HTR-8/SVneo (cell line): ENCODE measurements at regions not wholly inside any gene's neighbourhood (a gene's known extent, or its start where the extent isn't known, plus 50 kb on each side); places are given as distances from the start of the nearest gene placed in this dataset.
"Not testable (repeated sequence)": the region's sequence is repeated elsewhere in the genome, so short reads cannot be mapped to it uniquely, and the experiment has no call there.

Experiments
- DNase-seq: peaks from one replicate; pipeline ENCODE4 v3.0.0; 2011; ENCODE audit warnings: low spot score, mixed read lengths; ENCODE audit not compliant: insufficient read length
- FAIRE-seq: peaks from 2 replicates; lab custom pipeline; 2011; peaks lifted over from hg19 to GRCh38; lab: Jason Lieb, UNC

DNA sequence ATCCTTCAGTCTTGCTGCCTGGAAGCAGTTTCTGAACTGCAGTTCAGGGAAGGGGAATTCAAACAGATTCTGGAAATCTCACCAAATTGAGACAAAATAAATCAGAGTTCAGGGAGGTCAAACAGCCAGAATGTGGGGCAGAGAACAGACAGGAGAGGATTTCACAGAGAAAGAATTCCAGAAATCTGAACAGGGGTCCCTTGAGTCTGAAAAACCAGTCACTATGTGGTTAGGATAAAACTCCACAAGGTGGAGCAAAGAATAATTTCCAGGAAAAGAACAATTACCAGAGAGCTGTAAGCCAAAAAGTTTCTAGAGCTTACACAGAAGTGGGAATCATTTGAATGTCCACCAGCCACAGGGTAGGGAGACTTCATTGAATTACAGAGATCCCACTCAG is 84.7 kb downstream of the URB2 start:
- DNase-seq (no peak), FAIRE-seq (no peak)

DNA sequence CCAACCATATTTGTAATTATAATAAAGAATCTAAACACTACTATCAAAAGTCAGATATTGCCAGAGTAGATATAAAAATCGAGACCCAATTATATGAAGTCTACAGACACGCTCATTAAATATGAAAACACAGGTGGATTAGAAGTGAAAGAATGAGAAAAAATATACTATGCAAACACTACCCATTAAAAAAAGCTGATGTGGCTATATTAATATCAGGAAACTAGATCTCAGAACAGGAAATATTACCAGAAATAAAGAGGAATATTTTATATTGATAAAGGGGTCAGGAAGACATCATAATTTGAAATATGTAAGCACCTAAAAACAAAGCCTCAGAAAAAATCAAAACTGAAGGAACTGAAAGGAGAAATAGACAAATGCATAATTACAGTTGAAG is 88.3 kb downstream of the URB2 start:
- DNase-seq (no peak), FAIRE-seq (no peak)

DNA sequence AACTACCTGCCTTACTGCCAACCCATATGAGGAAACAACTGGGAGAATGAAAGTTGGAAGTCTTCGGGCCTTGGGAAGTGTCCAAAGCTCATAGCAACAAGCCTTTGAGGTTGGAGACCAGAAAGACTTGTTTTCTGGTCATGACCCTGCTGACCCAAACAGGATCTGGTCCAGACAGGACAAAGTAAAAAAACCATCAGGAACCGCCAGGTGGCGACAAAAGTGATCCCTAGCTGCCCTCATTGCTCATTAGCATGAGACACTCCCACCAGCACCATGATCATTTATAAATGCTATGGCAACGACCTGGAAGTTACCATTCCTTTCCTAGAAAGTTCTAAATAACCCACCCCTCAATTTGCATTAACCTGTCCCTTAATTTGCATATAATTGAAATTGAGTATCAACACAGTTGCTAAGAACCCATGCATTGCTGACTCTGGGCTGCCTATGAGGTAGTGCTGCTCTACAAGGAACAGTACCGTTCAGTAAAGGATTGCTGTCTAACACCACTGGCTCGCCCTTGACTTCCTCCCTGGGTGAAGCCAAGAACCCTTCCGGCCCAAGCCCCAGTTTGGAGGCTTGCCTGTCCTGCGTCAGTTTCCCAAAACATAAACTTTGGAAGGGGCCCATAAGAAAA is 89.0 kb downstream of the URB2 start:
- FAIRE-seq, result no peak

DNA sequence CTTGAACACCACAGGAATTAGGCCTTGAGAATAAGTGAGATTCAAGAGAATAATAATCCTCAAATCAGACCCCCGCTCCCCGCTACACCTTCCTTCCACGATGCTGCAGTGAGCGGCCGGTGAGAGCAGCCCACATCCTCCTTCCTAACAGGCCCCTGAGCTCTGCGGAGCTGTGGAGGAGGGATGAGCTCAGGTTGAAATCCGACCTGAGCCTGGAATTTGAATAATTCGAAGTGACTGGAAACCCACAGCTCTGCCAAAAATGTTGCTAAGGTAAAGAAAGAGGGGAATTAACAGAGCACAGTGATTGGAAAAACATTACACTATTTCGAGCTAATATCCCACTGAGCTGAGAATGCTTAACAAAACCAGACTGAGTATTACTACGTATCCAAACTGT is 90.0 kb downstream of the URB2 start:
- FAIRE-seq (no peak), DNase-seq (no peak)

More for the DNA sequence above, 89.0 kb downstream of the URB2 start:
- DNase-seq, result no peak

DNA sequence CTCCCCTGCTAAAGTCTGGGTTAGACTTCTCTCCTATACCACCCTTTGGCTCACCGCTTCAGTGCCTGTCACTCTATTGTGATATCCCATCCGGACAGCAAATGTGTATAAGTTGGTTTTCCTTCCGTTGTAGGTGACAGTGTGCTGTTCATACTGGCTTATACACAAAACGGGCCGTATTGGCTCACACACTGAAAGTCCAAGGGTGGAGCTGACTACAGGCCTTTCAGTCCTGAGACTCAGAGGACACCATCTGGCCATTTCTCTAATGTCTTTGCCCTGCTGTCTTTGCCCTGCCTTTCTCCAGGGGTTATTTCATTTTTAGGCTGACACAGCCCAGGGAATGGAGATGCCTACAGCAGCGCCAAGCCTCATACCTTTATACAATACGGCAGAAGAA is 90.7 kb downstream of the URB2 start:
- no peak for FAIRE-seq
- no peak for DNase-seq

DNA sequence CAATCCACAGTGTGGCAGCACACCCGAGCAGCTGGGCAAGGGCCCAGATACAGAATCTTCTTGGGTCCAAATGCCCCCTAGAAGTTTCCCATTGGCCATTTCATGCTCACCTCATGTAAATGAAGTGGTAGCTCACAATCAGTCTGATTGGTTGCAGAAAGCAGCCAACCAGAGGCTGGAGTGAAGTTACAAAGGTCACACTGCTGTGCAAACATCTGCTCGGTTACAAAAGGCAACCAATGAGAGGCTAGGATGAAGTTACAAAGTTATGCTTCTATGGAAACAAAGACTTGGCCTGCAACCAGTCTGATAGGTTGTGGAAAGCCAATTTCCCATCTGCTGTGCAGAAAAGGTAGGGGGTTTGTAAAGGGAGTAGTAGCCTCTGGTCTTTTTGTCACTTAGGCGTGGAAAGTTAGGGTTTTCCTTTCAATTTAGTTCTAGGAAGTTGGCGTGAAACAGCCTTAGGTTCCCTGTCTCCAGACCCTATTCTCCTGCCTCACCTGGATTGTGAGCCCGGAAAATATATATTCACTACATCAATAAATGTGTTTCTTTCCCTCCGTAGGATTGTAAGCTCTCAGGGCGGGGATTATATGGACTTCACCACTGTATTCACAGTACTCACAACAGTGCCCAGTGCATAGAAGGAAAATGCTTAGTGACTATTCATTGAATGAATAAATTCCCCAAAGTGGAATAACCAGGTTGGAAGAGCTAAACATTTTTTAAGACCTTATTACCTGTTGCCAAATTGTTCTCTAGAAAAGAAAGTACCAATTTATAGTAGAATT is 91.9 kb downstream of the URB2 start:
- FAIRE-seq (peak; percentile 26), DNase-seq (no peak)

DNA sequence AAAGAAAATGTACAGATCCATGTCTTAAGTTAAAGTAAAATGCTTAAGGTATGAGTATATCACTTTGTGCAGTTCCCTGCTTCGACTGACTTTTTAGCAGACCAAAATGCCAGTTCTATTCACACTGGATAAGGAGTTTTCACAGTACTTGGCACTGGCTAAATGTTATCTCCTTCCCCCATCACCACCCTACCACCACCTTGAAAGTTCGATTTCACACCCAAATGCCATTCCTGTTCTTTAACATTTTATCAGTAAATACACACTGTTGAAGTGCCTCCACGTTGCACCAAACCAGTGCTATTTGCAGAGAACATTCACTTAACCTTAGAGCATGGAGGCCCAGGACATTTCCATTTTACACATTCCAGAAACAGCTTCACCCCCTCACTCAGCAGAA is 100.0 kb downstream of the URB2 start:
- no peak for DNase-seq
- no peak for FAIRE-seq

DNA sequence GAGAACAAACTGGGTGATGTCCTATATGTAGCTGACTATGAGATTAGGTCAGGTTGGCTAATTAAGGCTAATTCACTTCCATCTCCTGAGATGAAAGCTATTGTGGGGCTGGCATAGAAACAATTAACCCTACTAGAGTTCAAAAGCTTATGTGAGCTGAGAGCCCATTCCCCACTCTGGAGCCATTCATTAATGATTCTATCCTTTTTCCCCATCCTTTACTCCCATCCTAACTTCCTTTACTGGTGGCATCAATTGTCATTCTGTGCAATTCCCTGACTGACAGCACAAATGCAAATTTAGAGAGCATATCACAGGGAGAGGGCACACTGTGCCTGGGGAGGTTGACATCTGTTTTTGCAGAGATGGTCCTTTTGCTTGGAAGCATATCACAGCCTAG is 103.9 kb downstream of the URB2 start:
- FAIRE-seq (no peak), DNase-seq (no peak)

DNA sequence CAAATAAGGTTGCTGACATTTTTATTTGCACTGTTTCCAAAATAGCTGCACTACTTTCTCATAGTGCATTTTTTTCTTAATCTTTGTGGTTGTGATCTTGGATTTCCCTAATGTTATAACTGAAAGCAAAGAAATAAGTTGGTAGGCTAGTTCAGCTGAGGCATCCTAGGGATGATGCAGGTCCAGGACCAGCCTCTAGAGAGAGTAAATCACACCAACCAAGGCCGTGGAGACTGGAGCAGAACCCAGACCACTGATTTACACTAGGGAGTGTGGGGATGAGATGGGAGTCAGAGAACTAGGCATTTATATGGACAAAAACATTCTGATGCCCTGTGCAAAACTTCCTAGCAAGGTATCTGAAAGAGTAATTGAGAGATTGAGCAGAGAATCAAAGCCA is 104.5 kb downstream of the URB2 start:
- FAIRE-seq (no peak), DNase-seq (no peak)

DNA sequence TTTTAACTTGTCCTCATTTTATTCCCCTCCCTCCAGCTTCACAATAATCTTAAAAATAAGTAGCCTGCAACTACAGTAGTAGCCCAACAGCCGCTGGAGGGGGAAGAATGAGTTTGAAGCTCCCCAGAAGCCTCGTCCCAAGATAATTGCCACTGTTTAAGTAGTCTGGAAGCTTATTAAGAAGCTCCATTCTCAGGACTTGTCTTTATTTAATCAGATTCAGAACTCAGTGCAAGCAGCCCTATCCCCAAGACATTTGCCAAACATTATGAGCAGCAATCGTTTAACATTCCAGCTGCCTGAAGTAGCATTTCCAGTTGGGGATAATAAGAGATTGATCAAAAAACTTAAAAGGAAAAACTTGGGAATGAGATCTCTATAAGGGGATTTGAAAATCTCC is 106.0 kb downstream of the URB2 start:
- DNase-seq (no peak), FAIRE-seq (no peak)

DNA sequence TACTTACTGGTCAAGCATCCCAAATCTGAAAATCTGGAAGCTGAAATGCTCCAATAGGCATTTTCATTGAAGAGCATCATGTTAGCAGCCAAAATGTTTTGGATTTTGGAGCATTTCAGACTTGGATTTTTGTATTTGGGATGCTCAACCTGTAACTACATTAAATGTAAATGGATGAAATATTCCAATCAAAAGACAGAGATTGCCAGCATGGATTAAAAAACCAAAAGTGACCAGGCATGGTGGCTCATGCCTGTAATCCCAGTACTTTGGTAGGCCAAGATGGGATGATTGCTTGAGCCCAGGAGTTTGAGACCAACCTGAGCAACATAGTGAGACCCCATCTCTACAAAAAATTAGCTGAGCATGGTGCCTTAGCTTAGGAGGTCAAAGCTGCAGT is 110.3 kb downstream of the URB2 start:
- FAIRE-seq, result no peak
- DNase-seq, result no peak

DNA sequence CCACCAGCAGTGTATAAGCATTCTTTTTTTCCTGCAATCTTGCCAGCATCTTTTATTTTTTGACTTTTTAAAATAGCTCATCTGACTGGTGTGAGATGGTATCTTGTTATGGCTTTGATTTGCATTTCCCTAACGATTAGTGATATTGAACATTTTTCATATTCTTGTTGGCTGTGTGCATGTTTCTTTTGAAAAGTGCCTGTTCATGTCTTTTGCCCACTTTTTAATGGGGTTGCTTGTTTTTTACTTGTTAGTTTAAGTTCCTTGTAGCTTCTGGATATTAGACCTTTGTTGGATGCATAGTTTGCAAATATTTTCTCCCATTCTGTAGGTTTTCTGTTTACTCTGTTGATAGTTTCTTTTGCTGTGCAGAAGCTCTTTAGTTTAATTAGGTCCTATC is 116.6 kb downstream of the URB2 start:
- not testable (repeated sequence) for DNase-seq, FAIRE-seq

DNA sequence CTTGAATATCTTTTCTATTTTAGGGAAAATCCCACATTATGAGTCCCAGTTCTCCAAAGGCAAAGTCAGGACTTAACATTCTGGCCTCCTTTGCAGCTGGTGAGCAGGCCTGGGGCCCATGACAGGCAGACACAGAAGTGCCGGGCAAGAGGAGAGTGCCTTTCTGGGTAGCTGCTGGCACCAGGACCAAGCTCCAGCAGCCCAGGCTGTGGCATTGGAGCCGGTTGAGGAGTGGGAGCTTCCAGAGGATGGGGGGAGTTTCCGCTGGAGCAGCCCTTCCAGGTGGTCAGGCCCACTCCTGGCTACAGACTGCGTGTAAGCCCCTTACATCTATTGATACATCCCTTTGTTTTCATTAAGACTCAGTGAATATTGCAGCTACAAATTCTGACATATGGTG is 123.9 kb downstream of the URB2 start:
- no peak for DNase-seq
- FAIRE-seq, result no peak

DNA sequence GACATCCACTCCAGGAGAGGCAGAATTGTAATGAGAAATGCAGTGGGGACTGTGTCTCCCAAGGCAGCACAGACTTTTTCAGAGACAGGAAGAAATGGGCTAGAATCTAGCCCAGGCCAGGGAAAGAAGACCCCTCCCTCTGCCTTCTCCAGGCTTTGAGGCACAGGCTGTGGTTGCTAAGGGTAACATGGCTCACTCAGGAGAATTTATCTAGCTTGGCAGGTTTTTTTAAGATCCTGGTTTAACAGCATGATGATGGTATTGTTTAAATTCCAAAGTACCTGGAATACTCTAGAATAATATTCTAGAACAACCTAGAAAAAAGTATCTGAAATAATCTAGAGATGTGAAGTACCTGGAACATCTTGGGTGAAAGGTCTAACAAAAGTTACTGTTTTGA is 125.6 kb downstream of the URB2 start:
- DNase-seq, result no peak
- FAIRE-seq, result no peak

DNA sequence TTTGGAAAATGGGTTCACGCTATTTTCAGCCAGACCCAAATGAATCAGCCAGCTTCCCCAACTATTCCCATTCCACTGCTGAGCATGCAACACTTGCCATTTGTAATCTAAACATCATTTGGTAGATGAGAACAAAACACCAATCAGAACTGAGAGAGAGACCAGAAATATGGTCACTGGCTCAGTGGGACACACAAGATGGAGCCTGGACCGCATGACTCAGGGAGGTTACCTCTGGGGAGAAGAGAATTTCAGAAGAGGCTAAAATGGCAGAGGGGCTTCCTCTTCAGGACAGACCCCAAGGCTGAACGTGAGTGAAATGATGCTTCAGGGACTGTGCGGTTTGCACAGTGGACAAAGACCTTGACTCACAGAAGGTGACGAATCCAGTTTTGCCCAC is 126.6 kb downstream of the URB2 start:
- FAIRE-seq, result no peak
- no peak for DNase-seq

DNA sequence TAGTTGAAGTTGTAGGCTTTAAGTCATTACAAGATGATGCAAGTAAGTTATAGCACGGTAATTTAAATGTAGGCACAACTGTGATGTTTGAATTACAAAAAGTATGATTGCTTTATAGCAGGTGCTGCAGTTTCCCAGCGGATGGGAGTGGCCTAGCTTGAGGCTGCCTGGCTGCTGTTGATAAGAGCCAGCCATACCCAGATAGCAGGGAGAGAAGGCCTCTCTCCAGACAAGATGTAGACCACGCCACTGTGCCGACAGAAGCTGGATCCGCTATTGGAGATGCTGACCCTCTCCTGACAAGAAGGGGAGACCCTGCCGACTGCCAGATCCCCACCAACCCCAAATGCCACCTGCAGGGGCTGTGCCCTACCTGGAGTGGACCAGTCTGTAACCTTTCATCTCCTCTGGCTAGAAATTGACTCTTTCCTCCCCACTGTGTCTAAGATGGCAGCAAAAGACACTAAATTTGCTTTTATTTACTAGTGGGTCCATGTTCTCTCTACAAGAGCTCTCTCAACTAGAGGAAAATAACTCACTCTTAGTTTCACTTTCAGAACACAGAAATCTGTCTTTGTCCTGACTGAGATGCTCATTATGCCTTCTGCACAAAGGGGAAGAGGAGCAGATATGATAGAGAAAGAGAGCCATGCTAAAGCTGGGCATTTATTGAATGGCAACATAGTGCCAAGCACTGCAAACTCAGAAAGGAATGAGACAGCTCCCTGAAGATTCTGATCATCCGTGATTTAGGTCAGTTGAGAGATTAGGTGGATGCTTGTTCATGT is 127.9 kb downstream of the URB2 start:
- FAIRE-seq (no peak), DNase-seq (no peak)

DNA sequence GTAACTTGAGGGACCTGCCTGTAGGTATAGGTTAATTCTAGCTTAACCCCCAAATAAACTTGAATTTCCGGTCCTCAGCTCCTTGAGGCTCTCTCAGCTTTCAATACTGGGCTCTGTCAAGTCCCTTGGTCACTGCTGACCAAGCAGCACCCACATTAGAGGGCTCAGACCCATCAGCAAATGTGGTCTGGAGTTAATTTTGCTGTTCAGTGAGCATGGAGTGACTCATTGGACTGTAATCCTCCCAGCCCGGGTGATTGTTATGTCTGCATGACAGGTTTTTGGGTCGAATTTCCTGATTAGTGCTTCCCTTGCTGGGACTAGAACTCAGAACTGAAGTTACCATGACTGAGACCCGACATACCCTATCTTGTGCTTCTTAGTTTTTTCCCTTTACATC is 130.6 kb downstream of the URB2 start:
- DNase-seq (peak; percentile 21), FAIRE-seq (no peak)

DNA sequence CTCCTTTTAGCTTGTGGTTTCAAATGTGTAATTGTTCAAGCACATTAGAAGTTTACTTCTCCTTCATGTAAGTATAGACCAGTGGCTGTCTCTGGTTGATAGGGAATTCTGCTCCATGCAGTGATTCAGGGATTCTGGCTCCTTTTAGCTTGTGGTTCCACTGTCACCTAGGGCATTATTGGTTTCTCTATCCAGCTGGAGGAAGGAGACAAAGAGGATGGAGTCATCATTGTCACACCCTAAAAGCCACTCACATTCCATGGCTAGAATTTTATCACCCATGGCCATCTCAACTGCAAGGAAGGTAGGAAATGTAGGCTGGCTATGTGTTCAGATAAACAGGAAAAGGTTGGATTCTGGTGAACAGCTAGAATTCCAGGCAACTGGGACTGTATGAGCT is 131.2 kb downstream of the URB2 start:
- FAIRE-seq, result no peak
- no peak for DNase-seq

DNA sequence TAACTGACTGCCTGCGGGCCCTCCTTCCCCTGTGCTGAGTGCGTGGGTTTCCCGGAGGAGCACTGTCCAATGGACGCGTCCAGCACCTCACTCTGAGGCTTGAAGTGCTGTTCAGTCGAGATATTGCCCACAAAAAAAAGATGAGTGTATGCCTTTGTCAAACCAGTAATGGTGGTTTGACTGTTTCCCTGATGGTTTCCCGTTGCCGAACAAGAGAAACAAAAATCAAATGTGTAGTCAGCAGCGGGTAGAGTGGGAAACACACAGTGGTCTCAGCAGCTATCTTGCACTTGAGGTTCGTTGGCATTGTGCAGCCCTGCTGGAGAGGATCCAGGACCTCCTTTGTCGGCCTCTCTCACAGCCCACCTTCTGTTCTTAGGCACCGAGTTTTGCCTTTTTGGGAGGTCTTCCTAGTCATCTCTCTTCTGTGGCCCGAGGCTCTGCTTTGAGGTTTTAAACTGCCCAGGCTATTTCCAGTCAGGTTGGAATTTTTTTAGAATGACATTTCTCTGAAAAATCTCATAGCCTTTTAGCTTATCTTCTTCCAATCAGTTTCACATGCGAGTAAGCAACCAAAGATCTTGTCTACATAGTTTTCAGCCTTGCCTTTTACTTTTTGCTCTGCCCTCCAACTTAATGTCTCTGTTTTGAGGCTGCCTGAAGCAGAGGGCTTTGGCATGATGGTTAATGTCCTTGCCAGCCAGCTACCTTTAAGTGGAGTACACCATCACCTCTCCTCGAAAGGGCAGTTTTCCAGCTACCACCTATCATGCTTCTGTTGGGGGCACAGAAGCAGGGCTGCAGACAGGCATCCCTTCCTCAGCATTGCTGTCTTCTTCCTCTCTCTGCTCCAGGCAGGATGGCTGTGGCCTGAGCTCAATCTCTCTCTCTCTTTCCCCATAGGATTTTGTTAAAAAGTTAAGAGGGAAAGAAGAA is 132.3 kb downstream of the URB2 start:
- no peak for DNase-seq
- FAIRE-seq, result no peak

DNA sequence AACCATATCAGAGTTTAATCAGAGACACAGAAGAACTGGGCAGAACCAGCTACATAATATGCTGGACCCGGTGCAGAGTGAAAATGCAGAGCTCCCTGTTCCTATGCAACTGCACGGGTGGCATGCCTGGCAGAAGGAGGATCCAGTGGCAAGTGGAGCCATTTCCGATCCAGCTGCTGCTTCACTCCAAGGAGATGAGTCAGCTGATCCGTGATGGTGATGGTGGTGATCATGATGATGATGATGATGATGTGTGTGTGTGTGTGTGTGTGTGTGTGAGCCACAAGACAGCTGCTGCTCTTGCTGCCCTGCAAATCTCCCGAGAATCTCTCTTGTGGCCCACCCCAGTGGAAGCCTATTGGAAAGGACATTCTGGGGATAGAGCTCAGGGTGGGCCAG is 133.0 kb downstream of the URB2 start:
- FAIRE-seq (no peak), DNase-seq (no peak)
